BJ (cell line): ENCODE measurements at regions not wholly inside any gene's neighbourhood (a gene's known extent, or its start where the extent isn't known, plus 50 kb on each side); places are given as distances from the start of the nearest gene placed in this dataset.

Source experiments
- CTCF ChIA-PET: fragments of 350-600 bp; formaldehyde crosslinking; extraction: SDS; loops from one replicate; lab custom pipeline; 2021; ENCODE audit warnings: antibody characterized with exemption, inconsistent platforms; lab: Yijun Ruan, JAX
- POLR2A ChIA-PET: fragments of 300-600 bp; sonication (Branson Sonifier 250); formaldehyde crosslinking; extraction: SDS; loops from one replicate; lab custom pipeline; 2021; ENCODE audit warnings: antibody characterized with exemption; lab: Charles Lee
- DNase-seq: peaks from one replicate; pipeline ENCODE4 v3.0.0-alpha.2; 2011; ENCODE audit warnings: low read depth
- H3K27me3 ChIP-seq: 2 replicates; pipeline ENCODE4 v1.6.0; 2011; ENCODE audit warnings: low read length; ENCODE audit not compliant: control insufficient read depth, insufficient read depth
- H3K36me3 ChIP-seq: 2 replicates; pipeline ENCODE4 v1.5.1; 2011; ENCODE audit warnings: low read length; ENCODE audit not compliant: control insufficient read depth, insufficient read depth
- H3K4me3 ChIP-seq: 2 replicates; pipeline ENCODE4 v1.5.1; 2011; ENCODE audit warnings: low read depth, mild to moderate bottlenecking, control low read depth, low read length
- CTCF ChIP-seq: IDR thresholded peaks from 2 replicates; pipeline ENCODE4 v1.5.1; 2011; ENCODE audit warnings: low read depth, mild to moderate bottlenecking, control low read depth, inconsistent platforms, low read length, moderate library complexity; ENCODE audit not compliant: insufficient read depth

GRCh38 chr3:66907136-66907535, 91.0 kb upstream of the KBTBD8 start:
- no peak for TF ChIP-seq CTCF
- H3K4me3 ChIP-seq = no peak overlapping the region
- CTCF ChIA-PET = interaction anchor here (0.6 to 1.3 kb wide), 2 partner anchors 21 to 31 kb away, joined by 3 to 4 read pairs; no protein-coding TSS in a partner anchor
- DNase-seq = no peak
- POLR2A ChIA-PET = no interaction called here
- H3K27me3 ChIP-seq = no peaks in the 10 kb centered on the region
- H3K36me3 ChIP-seq = no peaks in the 10 kb centered on the region

- H3K27me3 ChIP-seq = no peaks in the 10 kb centered on the region
- no peak for TF ChIP-seq CTCF
- POLR2A ChIA-PET = no interaction called here
These were observed 87.6 kb upstream of the KBTBD8 start for GRCh38 chr3:66910266-66911055.

GRCh38 chr3:66912306-66912705, 85.8 kb upstream of the KBTBD8 start:
- ChIA-PET POLR2A (no interaction called here), CTCF (interaction anchor here (1.1 kb wide), 1 partner anchor 59 kb away, joined by 3 read pairs; no protein-coding TSS in a partner anchor)
- TF ChIP-seq CTCF = no peak
- no peak overlapping the region for H3K4me3 ChIP-seq
- no peaks in the 10 kb centered on the region for H3K36me3 ChIP-seq
- no peaks in the 10 kb centered on the region for H3K27me3 ChIP-seq
- DNase-seq = no peak

More at GRCh38 chr3:66910266-66911055, 87.6 kb upstream of the KBTBD8 start:
- no peaks in the 10 kb centered on the region for H3K36me3 ChIP-seq
- CTCF ChIA-PET = no interaction called here
- no peak overlapping the region for H3K4me3 ChIP-seq
- DNase-seq = no peak

GRCh38 chr3:66922058-66922457, 76.0 kb upstream of the KBTBD8 start:
- ChIA-PET POLR2A (no interaction called here), CTCF (interaction anchor here (1.5 kb wide), 1 partner anchor 16 kb away, joined by 4 read pairs; no protein-coding TSS in a partner anchor)
- DNase-seq = no peak
- H3K27me3 ChIP-seq = no peaks in the 10 kb centered on the region
- TF ChIP-seq CTCF = no peak
- no peak overlapping the region for H3K4me3 ChIP-seq
- no peaks in the 10 kb centered on the region for H3K36me3 ChIP-seq

- ChIA-PET CTCF (interaction anchor here (1.5 kb wide), 1 partner anchor 14 kb away, joined by 3 read pairs; no protein-coding TSS in a partner anchor), POLR2A (no interaction called here)
- no peak for TF ChIP-seq CTCF
- H3K27me3 ChIP-seq = no peaks in the 10 kb centered on the region
- no peak for DNase-seq
- H3K36me3 ChIP-seq = no peaks in the 10 kb centered on the region
- no peak overlapping the region for H3K4me3 ChIP-seq
These were observed 74.1 kb upstream of the KBTBD8 start for GRCh38 chr3:66923969-66924368.
